Naive thymus-derived CD8-positive, alpha-beta T cell (primary cell): ENCODE measurements at regions not wholly inside any gene's neighbourhood (a gene's known extent, or its start where the extent isn't known, plus 50 kb on each side); places are given as distances from the start of the nearest gene placed in this dataset.

Experiments
- ATAC-seq, 2 donors: fragments of 150-1000 bp; cut with Tn5 transposase in 1 of 2; sonication (Bioruptor Pico), chemical (Tn5 transposase) in 1 of 2; 1 replicate in 1 of 2; 2 replicates in 1 of 2; pipeline ENCODE4 v1.10.0; 2021; ENCODE audit warnings: mild to moderate bottlenecking in 2 of 2, moderate library complexity in 2 of 2
- POLR2A ChIA-PET: fragments of 350-600 bp; sonication (Branson Sonifier 250); formaldehyde crosslinking; loops from one replicate; lab custom pipeline; 2021; ENCODE audit warnings: antibody characterized with exemption; lab: Charles Lee
- DNase-seq, 10 donors: peaks; one replicate each; pipeline versions ENCODE4 v3.0.0 to v3.0.0-alpha.2; 2020 to 2022
- H3K27ac Mint-ChIP-seq, 10 donors: one replicate each; pipeline ENCODE4 v1.8.0; 2020 to 2022; ENCODE audit warnings: mild to moderate bottlenecking in 10 of 10, mixed read lengths in 10 of 10, moderate library complexity in 4 of 10, inconsistent platforms in 1 of 10
- H3K27me3 Mint-ChIP-seq, 5 donors: one replicate each; pipeline ENCODE4 v1.8.0; 2021 to 2022; ENCODE audit warnings: mixed read lengths in 5 of 5
- H3K36me3 Mint-ChIP-seq, 3 donors: one replicate each; pipeline ENCODE4 v1.8.0; 2020 to 2022; ENCODE audit warnings: mixed read lengths in 3 of 3, mild to moderate bottlenecking in 2 of 3, inconsistent platforms in 1 of 3
- H3K4me1 Mint-ChIP-seq, 4 donors: one replicate each; pipeline ENCODE4 v1.8.0; 2021 to 2022; ENCODE audit warnings: mixed read lengths in 4 of 4
- H3K4me3 Mint-ChIP-seq, 10 donors: one replicate each; pipeline ENCODE4 v1.8.0; 2020 to 2022; ENCODE audit warnings: mild to moderate bottlenecking in 10 of 10, mixed read lengths in 10 of 10, moderate library complexity in 6 of 10, inconsistent platforms in 1 of 10
- H3K9me3 Mint-ChIP-seq, 9 donors: one replicate each; pipeline ENCODE4 v1.8.0; 2020 to 2022; ENCODE audit warnings: mixed read lengths in 9 of 9, mild to moderate bottlenecking in 3 of 9, inconsistent platforms in 1 of 9, moderate library complexity in 1 of 9

DNA sequence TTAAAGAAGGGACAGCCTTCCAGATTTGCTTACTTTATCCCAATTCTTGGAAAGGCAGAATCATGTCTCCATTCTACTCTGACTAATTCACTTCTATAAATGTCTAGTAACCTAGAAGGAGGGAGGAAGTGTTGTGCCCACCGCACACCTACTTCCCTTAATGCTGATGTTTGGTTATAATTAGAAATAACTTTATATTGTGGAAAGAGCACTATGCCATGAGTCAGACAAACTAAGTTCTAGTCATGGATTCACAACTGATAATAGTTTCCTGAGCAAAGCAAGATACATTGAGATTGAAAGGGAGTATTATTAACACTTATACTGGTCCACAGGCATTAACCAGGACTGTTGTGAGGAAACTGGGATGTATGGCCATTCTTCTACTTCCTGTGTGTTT lies 345.9 kb upstream of the RPS23 start:
- ATAC-seq, result no peak
- H3K27me3 Mint-ChIP-seq, result peaks cover 0 to 7% (median 0%) of the 10 kb centered on the region in 5 donors
- no peak for DNase-seq
- H3K4me1 Mint-ChIP-seq, result peaks cover 2 to 7% (median 6%) of the 10 kb centered on the region in 4 donors
- H3K36me3 Mint-ChIP-seq, result no peaks in the 10 kb centered on the region
- peaks cover 0 to 10% (median 0%) of the 10 kb centered on the region in 9 donors for H3K9me3 Mint-ChIP-seq
- H3K4me3 Mint-ChIP-seq, result no peak overlapping the region
- POLR2A ChIA-PET, result no interaction called here
- H3K27ac Mint-ChIP-seq, result no peak overlapping the region

DNA sequence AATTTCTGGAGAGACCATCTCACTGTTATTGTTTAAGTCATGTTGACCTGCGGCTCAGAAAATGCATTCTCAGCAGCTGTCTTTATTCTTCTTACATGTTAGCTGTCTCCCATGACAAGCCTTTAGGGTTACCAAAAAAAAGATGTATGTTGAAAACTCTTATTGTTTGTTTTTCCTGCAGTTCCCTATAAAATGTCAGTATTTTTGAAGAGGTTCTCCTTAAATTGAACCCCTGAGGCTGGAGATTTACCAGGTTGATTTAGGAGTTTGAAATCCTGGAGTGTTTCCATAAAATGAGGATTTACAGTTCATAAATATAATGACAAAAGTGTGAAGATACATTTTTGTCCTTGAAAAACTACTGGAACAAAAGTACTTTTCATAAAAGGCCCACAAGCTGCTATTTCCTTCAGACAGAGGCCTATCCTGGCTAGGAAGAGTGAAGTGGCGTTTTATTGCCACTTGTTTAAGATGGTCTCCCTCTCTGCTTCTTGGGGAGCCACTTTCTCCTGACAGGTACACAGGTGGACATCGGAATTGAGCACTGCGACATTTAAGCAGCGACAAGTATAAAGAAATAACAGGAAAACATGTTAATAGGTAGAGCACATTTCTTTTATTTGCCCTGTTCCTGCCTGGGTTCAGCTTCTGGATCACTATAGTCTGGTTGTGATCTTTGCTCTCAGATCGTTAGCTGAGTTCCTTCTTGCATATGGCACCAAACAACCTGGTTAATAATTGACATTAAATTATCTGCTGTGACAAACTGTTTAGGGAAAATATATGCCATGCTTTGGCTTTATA lies 344.8 kb upstream of the RPS23 start:
- H3K4me3 Mint-ChIP-seq, result no peak overlapping the region
- peaks cover 0 to 10% (median 1%) of the 10 kb centered on the region in 9 donors for H3K9me3 Mint-ChIP-seq
- H3K36me3 Mint-ChIP-seq, result no peaks in the 10 kb centered on the region
- H3K27me3 Mint-ChIP-seq, result peaks cover 0 to 7% (median 0%) of the 10 kb centered on the region in 5 donors
- DNase-seq (no peak), ATAC-seq (no peak)
- POLR2A ChIA-PET, result no interaction called here
- peaks cover 2 to 7% (median 6%) of the 10 kb centered on the region in 4 donors for H3K4me1 Mint-ChIP-seq
- H3K27ac Mint-ChIP-seq, result no peak overlapping the region

DNA sequence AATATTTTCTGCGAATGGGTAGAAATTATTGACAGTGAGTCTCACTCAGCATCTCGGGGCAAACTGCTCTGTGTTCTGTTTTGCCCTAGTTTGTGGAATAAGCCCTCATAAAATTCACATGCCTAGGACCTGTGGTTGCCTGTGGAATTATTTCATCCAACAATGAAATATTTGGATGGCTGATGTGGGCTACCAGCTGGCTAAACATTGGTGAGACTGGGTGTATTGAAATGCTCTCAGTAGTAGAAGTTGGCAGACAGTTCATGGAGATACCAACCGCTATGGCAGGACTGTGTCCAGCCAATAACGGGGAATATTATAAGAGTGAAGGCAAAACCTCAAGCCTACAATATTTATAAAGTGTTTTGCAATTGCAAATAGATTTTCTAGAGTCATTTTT lies 344.1 kb upstream of the RPS23 start:
- H3K36me3 Mint-ChIP-seq, result no peaks in the 10 kb centered on the region
- ATAC-seq (no peak), DNase-seq (no peak)
- POLR2A ChIA-PET, result no interaction called here
- no peak overlapping the region for H3K4me3 Mint-ChIP-seq
- peaks cover 0 to 10% (median 1%) of the 10 kb centered on the region in 9 donors for H3K9me3 Mint-ChIP-seq
- peaks cover 2 to 7% (median 6%) of the 10 kb centered on the region in 4 donors for H3K4me1 Mint-ChIP-seq
- H3K27ac Mint-ChIP-seq, result no peak overlapping the region
- peaks cover 0 to 7% (median 0%) of the 10 kb centered on the region in 5 donors for H3K27me3 Mint-ChIP-seq

DNA sequence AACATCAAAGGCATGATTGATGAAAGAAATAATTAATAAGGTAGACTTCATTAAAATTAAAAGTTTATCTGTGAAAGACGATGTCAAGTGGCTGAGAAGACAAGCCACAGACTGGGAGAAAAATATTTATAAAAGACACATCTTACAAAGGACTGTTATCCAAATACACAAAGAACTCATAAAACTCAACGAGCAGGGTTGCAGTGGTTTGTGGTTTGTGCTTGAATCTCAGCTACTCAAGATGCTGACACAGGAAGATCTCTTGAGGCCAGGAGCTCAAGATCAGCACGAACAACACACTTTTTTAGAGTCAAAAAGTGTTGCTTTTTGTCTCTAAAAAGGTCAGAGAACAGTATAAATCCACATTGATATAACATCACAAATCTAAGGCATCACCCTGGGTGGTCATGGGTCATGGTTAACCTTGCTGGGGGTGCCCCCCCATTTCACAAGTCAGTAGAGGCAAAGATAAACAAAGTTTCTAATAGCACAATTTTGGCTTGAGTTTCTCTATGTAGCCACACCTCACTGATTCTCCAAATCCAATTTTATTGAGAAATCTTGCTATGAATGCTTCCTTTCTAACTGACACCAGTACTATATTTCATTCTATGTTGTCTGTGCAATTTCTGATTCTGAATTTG lies 342.9 kb upstream of the RPS23 start:
- Mint-ChIP-seq H3K36me3 (no peaks in the 10 kb centered on the region), H3K4me1 (peaks cover 2 to 7% (median 6%) of the 10 kb centered on the region in 4 donors), H3K27ac (no peak overlapping the region), H3K9me3 (peaks cover 0 to 8% (median 1%) of the 10 kb centered on the region in 9 donors), H3K27me3 (peaks cover 0 to 5% (median 0%) of the 10 kb centered on the region in 5 donors), H3K4me3 (no peak overlapping the region)
- ATAC-seq, result no peak
- POLR2A ChIA-PET, result no interaction called here
- peak in 1 of 10 donors; percentile 15 for DNase-seq

DNA sequence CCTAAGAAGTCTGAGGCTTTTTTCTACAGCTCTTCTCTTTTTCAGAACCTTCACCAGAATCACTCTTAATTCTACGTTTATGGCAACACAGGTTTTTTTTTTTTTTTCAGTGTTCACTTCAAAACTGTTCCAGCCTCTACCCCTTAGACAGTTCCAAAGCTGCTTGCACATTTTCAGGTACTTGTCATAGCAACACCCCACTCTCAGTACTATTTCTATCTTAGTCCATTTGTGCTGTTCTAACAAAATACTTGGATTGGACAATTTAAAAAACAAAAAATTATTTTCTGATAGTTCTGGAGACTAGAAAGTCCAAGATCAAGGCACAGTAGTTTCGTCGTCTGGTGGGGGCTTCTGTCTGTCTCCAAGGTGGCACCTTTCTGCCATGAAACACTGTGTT lies 340.9 kb upstream of the RPS23 start:
- Mint-ChIP-seq H3K36me3 (no peaks in the 10 kb centered on the region), H3K9me3 (peaks cover 0 to 16% (median 2%) of the 10 kb centered on the region in 9 donors), H3K4me3 (no peak overlapping the region), H3K4me1 (peaks cover 2 to 7% (median 6%) of the 10 kb centered on the region in 4 donors), H3K27ac (no peak overlapping the region), H3K27me3 (no peaks in the 10 kb centered on the region)
- POLR2A ChIA-PET, result no interaction called here
- DNase-seq (no peak), ATAC-seq (no peak)

DNA sequence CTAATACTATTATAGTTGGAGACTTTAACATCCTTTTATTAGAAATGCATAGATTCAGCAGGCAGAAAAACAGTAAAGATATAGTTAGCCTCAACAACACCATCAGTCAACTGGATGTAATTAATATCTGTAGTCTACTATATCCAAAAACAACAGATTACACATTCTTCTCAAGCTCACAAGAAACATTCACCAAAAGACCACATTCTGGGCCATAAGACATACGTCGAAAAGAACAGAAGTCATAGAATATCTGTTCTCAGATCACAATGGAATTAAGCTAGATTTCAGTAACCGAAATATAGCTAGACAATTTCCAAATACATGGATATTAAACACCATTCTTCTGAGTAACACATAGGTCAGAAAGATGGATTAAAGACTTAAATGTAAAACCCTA lies 336.6 kb upstream of the RPS23 start:
- Mint-ChIP-seq H3K36me3 (no peaks in the 10 kb centered on the region), H3K27me3 (peaks cover 0 to 9% (median 0%) of the 10 kb centered on the region in 5 donors), H3K4me1 (no peaks in the 10 kb centered on the region), H3K4me3 (no peak overlapping the region), H3K27ac (no peak overlapping the region), H3K9me3 (peaks cover 0 to 19% (median 4%) of the 10 kb centered on the region in 9 donors)
- POLR2A ChIA-PET, result no interaction called here
- ATAC-seq, result no peak
- no peak for DNase-seq

DNA sequence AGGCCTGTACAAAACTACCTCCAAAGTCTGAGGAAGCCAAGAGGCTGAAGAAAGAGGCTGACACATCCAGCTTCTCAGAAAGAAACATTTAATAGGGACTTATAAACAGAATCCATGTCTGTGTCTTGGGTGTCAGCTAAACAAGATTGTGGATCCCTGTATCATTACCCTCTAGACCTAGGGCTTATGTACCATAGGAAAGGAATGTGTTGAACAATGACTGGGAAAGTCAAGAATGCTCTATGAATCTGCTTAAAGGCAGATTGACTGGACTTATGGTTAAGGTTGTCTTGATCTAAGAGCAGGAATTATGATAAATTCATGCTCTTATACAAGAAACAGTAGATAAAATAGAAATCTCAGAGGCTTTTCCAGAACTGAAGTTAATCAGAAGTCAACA lies 335.7 kb upstream of the RPS23 start:
- H3K36me3 Mint-ChIP-seq, result no peaks in the 10 kb centered on the region
- H3K9me3 Mint-ChIP-seq, result peaks cover 0 to 15% (median 5%) of the 10 kb centered on the region in 9 donors
- H3K4me1 Mint-ChIP-seq, result no peaks in the 10 kb centered on the region
- peaks cover 0 to 9% (median 0%) of the 10 kb centered on the region in 5 donors for H3K27me3 Mint-ChIP-seq
- H3K4me3 Mint-ChIP-seq, result no peak overlapping the region
- POLR2A ChIA-PET, result no interaction called here
- no peak overlapping the region for H3K27ac Mint-ChIP-seq
- no peak for ATAC-seq
- DNase-seq, result no peak

DNA sequence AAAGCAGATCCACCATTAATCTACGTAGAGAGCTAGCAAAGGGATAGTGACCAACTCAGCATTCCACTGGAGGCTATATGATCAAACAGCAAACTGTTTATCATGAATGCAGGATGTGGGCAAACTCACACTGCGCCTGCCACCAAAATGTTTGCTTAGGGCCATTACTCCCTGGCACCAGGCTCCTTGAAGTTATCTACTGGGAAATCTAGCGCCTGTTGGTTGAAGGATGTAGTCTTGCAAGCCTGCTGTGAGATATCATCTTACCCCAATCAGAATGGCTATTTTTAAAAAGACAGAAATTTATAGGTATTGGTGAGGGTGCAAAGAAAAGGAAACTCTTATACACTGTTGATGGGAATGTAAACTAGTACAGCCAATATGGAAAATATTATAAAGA lies 332.5 kb upstream of the RPS23 start:
- peaks cover 0 to 22% (median 13%) of the 10 kb centered on the region in 9 donors for H3K9me3 Mint-ChIP-seq
- H3K27ac Mint-ChIP-seq, result no peak overlapping the region
- no peak overlapping the region for H3K4me3 Mint-ChIP-seq
- POLR2A ChIA-PET, result no interaction called here
- H3K27me3 Mint-ChIP-seq, result peaks cover 0 to 9% (median 0%) of the 10 kb centered on the region in 5 donors
- DNase-seq (no peak), ATAC-seq (no peak)
- H3K4me1 Mint-ChIP-seq, result peaks cover 0 to 3% (median 0%) of the 10 kb centered on the region in 4 donors
- peaks cover 0 to 7% (median 0%) of the 10 kb centered on the region in 3 donors for H3K36me3 Mint-ChIP-seq

DNA sequence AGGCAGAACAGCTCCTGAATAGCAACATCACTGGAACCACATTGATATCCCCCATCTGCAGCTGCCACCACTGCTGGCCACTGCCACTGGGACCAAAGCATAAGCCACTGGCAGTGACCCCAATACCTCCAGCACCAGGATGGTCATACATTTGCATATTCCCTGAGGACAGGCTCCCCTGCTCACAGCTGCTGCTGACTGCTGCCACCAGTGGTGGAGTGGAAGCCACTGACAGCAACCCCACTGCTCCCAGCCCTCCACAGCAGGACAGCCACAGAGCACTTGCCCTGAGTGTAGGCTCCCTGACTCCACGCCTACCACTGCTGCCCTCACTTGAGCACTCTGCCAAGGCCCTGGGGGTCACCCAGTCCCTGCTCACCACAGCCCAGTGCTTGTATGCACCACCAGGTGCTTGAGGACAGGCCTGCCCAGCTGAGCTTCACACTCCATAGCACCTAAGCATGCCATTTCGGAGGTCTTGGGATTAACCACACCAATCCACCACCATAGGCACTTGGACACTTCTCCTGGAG lies 327.4 kb upstream of the RPS23 start:
- no peak for ATAC-seq
- H3K27ac Mint-ChIP-seq, result no peak overlapping the region
- H3K27me3 Mint-ChIP-seq, result peaks cover 0 to 11% (median 2%) of the 10 kb centered on the region in 5 donors
- no peak for DNase-seq
- H3K4me1 Mint-ChIP-seq, result peaks cover 0 to 3% (median 0%) of the 10 kb centered on the region in 4 donors
- POLR2A ChIA-PET, result no interaction called here
- H3K9me3 Mint-ChIP-seq, result peaks cover 0 to 18% (median 10%) of the 10 kb centered on the region in 9 donors
- H3K4me3 Mint-ChIP-seq, result no peak overlapping the region
- peaks cover 0 to 7% (median 0%) of the 10 kb centered on the region in 3 donors for H3K36me3 Mint-ChIP-seq

DNA sequence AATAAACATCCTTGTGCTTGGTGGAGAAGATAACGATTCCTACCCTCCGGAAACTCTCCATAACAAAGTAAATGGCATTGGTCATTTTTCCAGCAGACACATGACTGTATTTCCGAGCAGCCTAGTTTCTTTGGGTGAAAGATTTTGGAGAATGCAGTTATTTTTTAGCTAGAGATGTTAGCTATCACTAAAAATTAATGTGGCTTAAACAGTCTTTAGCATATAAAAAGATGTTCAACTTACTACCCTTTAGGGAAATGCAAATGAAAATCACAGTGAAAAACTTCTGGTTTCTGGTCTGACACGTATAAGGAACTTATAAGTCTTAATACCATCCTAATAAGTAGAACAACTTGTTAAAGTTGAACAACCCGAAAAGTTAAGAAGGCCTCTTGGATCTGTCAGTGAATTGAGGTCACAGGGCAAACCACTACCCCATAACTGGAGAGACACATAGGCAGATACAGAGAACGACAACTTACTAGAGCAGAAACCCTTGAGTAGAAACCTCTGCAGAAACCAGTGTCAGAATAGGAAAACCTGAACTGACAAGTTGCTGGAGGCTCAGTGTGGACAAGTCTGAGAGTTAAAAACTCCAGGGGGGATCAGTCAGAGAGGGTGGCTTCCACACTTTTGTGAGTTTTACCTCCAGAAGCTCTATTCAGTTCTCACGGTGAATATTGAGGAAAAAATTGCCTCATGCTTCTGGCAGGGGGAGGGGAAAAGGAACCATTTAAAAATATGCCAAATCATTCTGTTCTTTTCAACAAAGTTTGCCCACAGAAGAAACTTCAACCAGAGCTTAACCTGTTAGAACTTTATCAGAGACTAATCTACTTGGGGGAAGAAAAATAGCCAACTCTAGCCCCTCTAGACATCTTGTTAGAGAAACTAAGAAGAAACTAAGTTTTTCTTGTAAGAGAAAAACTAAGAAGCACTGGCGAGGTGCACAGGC lies 325.2 kb upstream of the RPS23 start:
- H3K4me1 Mint-ChIP-seq, result peaks cover 0 to 3% (median 0%) of the 10 kb centered on the region in 4 donors
- H3K4me3 Mint-ChIP-seq, result no peak overlapping the region
- no peak for ATAC-seq
- POLR2A ChIA-PET, result no interaction called here
- peaks cover 0 to 7% (median 0%) of the 10 kb centered on the region in 3 donors for H3K36me3 Mint-ChIP-seq
- H3K27me3 Mint-ChIP-seq, result peaks cover 0 to 11% (median 2%) of the 10 kb centered on the region in 5 donors
- H3K27ac Mint-ChIP-seq, result no peak overlapping the region
- DNase-seq, result no peak
- peaks cover 0 to 18% (median 9%) of the 10 kb centered on the region in 9 donors for H3K9me3 Mint-ChIP-seq

DNA sequence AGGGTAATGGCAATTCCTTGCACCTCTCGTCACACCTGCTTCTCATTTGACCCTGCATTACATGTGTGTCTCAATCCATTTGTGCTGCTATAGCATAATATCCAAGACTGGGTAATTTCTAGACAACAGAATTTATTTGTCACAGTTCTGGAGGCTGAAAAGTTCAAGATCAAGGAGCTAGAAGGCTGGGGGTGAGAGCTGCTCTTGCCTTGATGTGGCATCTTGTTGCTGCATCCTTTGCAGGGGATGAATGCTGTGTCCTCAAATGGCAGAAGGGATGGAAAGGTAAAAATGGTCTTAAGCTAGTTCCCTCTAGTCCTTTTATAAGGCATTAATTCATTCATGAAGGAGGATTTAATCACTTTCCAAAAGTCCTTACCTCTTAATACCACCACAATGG lies 323.7 kb upstream of the RPS23 start:
- H3K9me3 Mint-ChIP-seq, result peaks cover 0 to 11% (median 4%) of the 10 kb centered on the region in 9 donors
- peaks cover 0 to 3% (median 0%) of the 10 kb centered on the region in 4 donors for H3K4me1 Mint-ChIP-seq
- no peak for DNase-seq
- POLR2A ChIA-PET, result no interaction called here
- H3K27me3 Mint-ChIP-seq, result peaks cover 0 to 15% (median 2%) of the 10 kb centered on the region in 5 donors
- peaks cover 0 to 3% (median 0%) of the 10 kb centered on the region in 3 donors for H3K36me3 Mint-ChIP-seq
- H3K4me3 Mint-ChIP-seq, result no peak overlapping the region
- no peak for ATAC-seq
- H3K27ac Mint-ChIP-seq, result no peak overlapping the region

DNA sequence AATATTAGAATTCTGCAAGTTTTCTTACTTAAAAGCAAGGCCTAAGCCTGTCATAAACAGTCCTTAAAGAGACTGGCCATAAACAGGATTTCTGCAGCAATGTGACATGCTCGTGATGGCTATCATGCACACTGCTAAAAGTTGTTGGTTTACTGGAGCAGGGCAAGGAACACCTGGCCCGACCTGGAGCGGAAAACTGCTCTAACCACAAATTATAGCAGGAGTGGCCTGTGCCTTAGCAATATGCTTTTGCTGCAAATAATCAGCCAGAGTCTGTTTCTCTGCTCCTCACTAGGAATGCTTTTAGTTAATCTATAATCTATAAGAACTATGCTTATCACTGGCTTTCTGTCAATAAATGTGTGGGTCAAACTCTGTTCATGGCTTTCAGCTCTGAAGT lies 322.9 kb upstream of the RPS23 start:
- no peak for ATAC-seq
- H3K9me3 Mint-ChIP-seq, result peaks cover 0 to 7% (median 1%) of the 10 kb centered on the region in 9 donors
- peaks cover 0 to 12% (median 2%) of the 10 kb centered on the region in 5 donors for H3K27me3 Mint-ChIP-seq
- H3K4me1 Mint-ChIP-seq, result peaks cover 0 to 1% (median 0%) of the 10 kb centered on the region in 4 donors
- peak overlapping the region in 1 of 10 donors; percentile 40 for H3K27ac Mint-ChIP-seq
- POLR2A ChIA-PET, result no interaction called here
- no peak overlapping the region for H3K4me3 Mint-ChIP-seq
- no peaks in the 10 kb centered on the region for H3K36me3 Mint-ChIP-seq
- no peak for DNase-seq
